K562 (cell line): ENCODE measurements at regions not wholly inside any gene's neighbourhood (a gene's known extent, or its start where the extent isn't known, plus 50 kb on each side); places are given as distances from the start of the nearest gene placed in this dataset.

Experiments
- ATAC-seq: fragments of 200-7000 bp; cut with Tn5 transposase; 3 replicates; pipeline ENCODE4 v1.9.1; 2020; ENCODE audit warnings: moderate library complexity
- BruUV-seq: library from RNA; stranded (reverse); fragments of 400-500 nt; replicated peaks from 2 replicates; lab custom pipeline; 2021; lab: Mats Ljungman, UMichigan
- CTCF ChIA-PET: fragments of 300-600 bp; formaldehyde crosslinking; extraction: SDS; loops from one replicate; lab custom pipeline; 2021; ENCODE audit warnings: low intra/inter-chr PET ratio; lab: Yijun Ruan, JAX
- POLR2A ChIA-PET: fragments of 300-600, 350-650 bp; sonication (Branson Sonifier 250); formaldehyde crosslinking; extraction: SDS; loops from one replicate; lab custom pipeline; 2021; ENCODE audit warnings: antibody characterized with exemption, inconsistent platforms; lab: Yijun Ruan, JAX
- DNase-seq, 4 experiments: peaks; one replicate each; pipeline versions ENCODE4 v3.0.0 to v3.0.0-alpha.2; 2011 to 2018; ENCODE audit warnings: low spot score in 3 of 4, mixed read lengths in 3 of 4; ENCODE audit errors: extremely low read depth in 1 of 4
- FAIRE-seq: peaks from 2 replicates; lab custom pipeline; 2011; peaks lifted over from hg19 to GRCh38; lab: Jason Lieb, UNC
- H2AFZ ChIP-seq: 2 replicates; pipeline ENCODE4 v1.6.0; 2011; ENCODE audit warnings: low read depth, low read length, control low read depth, inconsistent platforms
- H3K27ac ChIP-seq: fragments of 200-600 bp; 3 replicates; pipeline ENCODE4 v1.8.0; 2011; ENCODE audit warnings: low read depth, mild to moderate bottlenecking, control low read depth, inconsistent platforms, low read length, moderate library complexity, mixed read lengths; ENCODE audit errors: extremely low read depth
- H3K27me3 ChIP-seq, 2 experiments: fragments of 300-600 bp in 1 of 2; 2 replicates in 1 of 2; 3 replicates in 1 of 2; pipeline versions ENCODE4 v1.6.0 to v1.8.0; 2011; ENCODE audit warnings: inconsistent platforms in 2 of 2, low read length in 2 of 2, mild to moderate bottlenecking in 1 of 2, mixed read lengths in 1 of 2, moderate library complexity in 1 of 2; ENCODE audit not compliant: control insufficient read depth in 2 of 2, insufficient read depth in 2 of 2
- H3K36me3 ChIP-seq: fragments of 300-600 bp; 3 replicates; pipeline ENCODE4 v1.8.0; 2011; ENCODE audit warnings: mild to moderate bottlenecking, low read length, inconsistent platforms; ENCODE audit not compliant: control insufficient read depth, insufficient read depth
- H3K4me1 ChIP-seq, 2 experiments: fragments of 200-600 bp in 1 of 2; replicated peaks in 1 of 2; 2 replicates in 1 of 2; 3 replicates in 1 of 2; pipeline versions ENCODE4 v1.5.1 to v1.8.0; 2011; ENCODE audit warnings: inconsistent platforms in 2 of 2, low read length in 2 of 2, mild to moderate bottlenecking in 1 of 2, mixed read lengths in 1 of 2, moderate library complexity in 1 of 2; ENCODE audit not compliant: control insufficient read depth in 2 of 2, insufficient read depth in 2 of 2
- H3K4me2 ChIP-seq: 2 replicates; pipeline ENCODE4 v1.6.1; 2011; ENCODE audit warnings: low read length, control low read depth, inconsistent platforms, mixed read lengths; ENCODE audit not compliant: insufficient read depth
- H3K4me3 ChIP-seq: fragments of 200-600 bp; sonication (generic), shearing (Covaris generic); 2 replicates; pipeline ENCODE4 v1.5.1; 2016; ENCODE audit warnings: control low read depth, inconsistent platforms
- H3K79me2 ChIP-seq: fragments of 200-600 bp; 3 replicates; pipeline ENCODE4 v1.8.0; 2011; ENCODE audit warnings: low read length, inconsistent platforms; ENCODE audit not compliant: control insufficient read depth, insufficient read depth
- H3K9ac ChIP-seq, 2 experiments: 2 replicates each; pipeline versions ENCODE4 v1.6.0 to v1.6.1; 2011; ENCODE audit warnings: low read depth in 2 of 2, low read length in 2 of 2, control low read depth in 1 of 2, inconsistent platforms in 1 of 2, mild to moderate bottlenecking in 1 of 2, mixed read lengths in 1 of 2; ENCODE audit not compliant: insufficient read depth in 1 of 2
- H3K9me1 ChIP-seq: one replicate; pipeline ENCODE4 v1.6.0; 2011; ENCODE audit warnings: inconsistent platforms, mild to moderate bottlenecking, low read length, moderate library complexity; ENCODE audit not compliant: control insufficient read depth, insufficient read depth
- H3K9me3 ChIP-seq: replicated peaks from 2 replicates; pipeline ENCODE4 v1.5.1; 2011; ENCODE audit warnings: low read depth, low read length, inconsistent platforms; ENCODE audit not compliant: control insufficient read depth, insufficient read depth
- H4K20me1 ChIP-seq: replicated peaks from 2 replicates; pipeline ENCODE4 v1.6.1; 2011; ENCODE audit warnings: low read length, inconsistent platforms, mixed read lengths; ENCODE audit not compliant: control insufficient read depth, insufficient read depth
- COPS2 ChIP-seq: fragments of 450-650 bp; conservative IDR thresholded peaks from 2 replicates; pipeline ENCODE4 v1.6.1; 2016; ENCODE audit warnings: mild to moderate bottlenecking, moderate library complexity
- GATA2 ChIP-seq: sonication (generic); formaldehyde crosslinking; IDR thresholded peaks from 2 replicates; pipeline ENCODE4 v1.4.0; 2020; ENCODE audit warnings: mild to moderate bottlenecking, missing genetic modification reagents
- HMGN3 ChIP-seq: IDR thresholded peaks from 2 replicates; pipeline ENCODE4 v1.6.1; 2011; ENCODE audit warnings: borderline replicate concordance, low read depth, mild to moderate bottlenecking, mixed read lengths, low read length; ENCODE audit not compliant: insufficient read length; ENCODE audit errors: extremely low read depth
- LEF1 ChIP-seq: fragments of 450-650 bp; IDR thresholded peaks from 2 replicates; pipeline ENCODE4 v1.6.1; 2016; ENCODE audit warnings: mild to moderate bottlenecking
- PURB ChIP-seq: sonication (generic); formaldehyde crosslinking; IDR thresholded peaks from 2 replicates; pipeline ENCODE4 v1.9.0; 2021; ENCODE audit warnings: low read depth, mild to moderate bottlenecking, missing genetic modification reagents
- RAD51 ChIP-seq: fragments of 450-650 bp; IDR thresholded peaks from 2 replicates; pipeline ENCODE4 v1.7.1; 2016; ENCODE audit warnings: low read depth, mild to moderate bottlenecking, borderline replicate concordance
- SMARCA4 ChIP-seq: fragments of 450-650 bp; IDR thresholded peaks from 2 replicates; pipeline ENCODE4 v1.6.1; 2016
- ZC3H8 ChIP-seq: fragments of 450-650 bp; IDR thresholded peaks from 2 replicates; pipeline ENCODE4 v1.6.1; 2017
- ZNF780A ChIP-seq: fragments of 250-450 bp; sonication (Bioruptor Pico); IDR thresholded peaks from 2 replicates; pipeline ENCODE4 v1.5.0; 2021; ENCODE audit warnings: mild to moderate bottlenecking
- WGBS: fragments of 100-300 bp; shearing (Covaris generic); methylation state at CpG from one replicate; pipeline ENCODE4 v1.1.6; 2016; ENCODE audit warnings: low coverage, mixed read lengths; ENCODE audit not compliant: insufficient coverage; ENCODE audit errors: missing lambda C conversion rate; 5-methylcytosine and 5-hydroxymethylcytosine counted together
- in situ Hi-C: fragments of 300-500 bp; cut with MboI; formaldehyde crosslinking; loops from 4 replicates; pipeline ENCODE4 v1.15.0; 2018; ENCODE audit warnings: inconsistent platforms, mixed read lengths
- intact Hi-C: fragments of 100-400 bp; cut with micrococcal nuclease; formaldehyde crosslinking; loops from 2 replicates; pipeline ENCODE4 v1.14.2; 2022
- TF ChIP-seq, protein P1 (sequence below): fragments of 250-450 bp; sonication (Bioruptor Pico); IDR thresholded peaks from 2 replicates; pipeline ENCODE4 v1.9.0; 2021; ENCODE audit warnings: mild to moderate bottlenecking
- TF ChIP-seq, protein P2 (sequence below): fragments of 250-450 bp; sonication (Bioruptor Pico); IDR thresholded peaks from 2 replicates; pipeline ENCODE4 v1.5.0; 2020; ENCODE audit warnings: mild to moderate bottlenecking, borderline replicate concordance
- TF ChIP-seq, protein P3 (sequence below), 2 experiments: fragments of 450-650 bp in 1 of 2; sonication (generic) in 1 of 2; formaldehyde crosslinking in 1 of 2; IDR thresholded peaks in 1 of 2; conservative IDR thresholded peaks in 1 of 2; 2 replicates each; pipeline versions ENCODE4 v1.6.1 to v1.8.1; 2016 to 2023; ENCODE audit warnings: mild to moderate bottlenecking in 2 of 2, moderate library complexity in 2 of 2, inconsistent platforms in 1 of 2, missing genetic modification reagents in 1 of 2
- TF ChIP-seq, protein P4 (sequence below), 3 experiments: fragments of 200-800 bp in 1 of 3; sonication (Bioruptor generic) in 1 of 3; sonication (generic) in 1 of 3; formaldehyde crosslinking in 1 of 3; IDR thresholded peaks; 2 replicates each; pipeline versions ENCODE4 v1.6.1 to v1.8.0; 2016 to 2022; ENCODE audit warnings: mild to moderate bottlenecking in 2 of 3, missing compliant biosample characterization in 2 of 3, missing genetic modification characterization in 2 of 3, missing genetic modification reagents in 1 of 3

DNA sequence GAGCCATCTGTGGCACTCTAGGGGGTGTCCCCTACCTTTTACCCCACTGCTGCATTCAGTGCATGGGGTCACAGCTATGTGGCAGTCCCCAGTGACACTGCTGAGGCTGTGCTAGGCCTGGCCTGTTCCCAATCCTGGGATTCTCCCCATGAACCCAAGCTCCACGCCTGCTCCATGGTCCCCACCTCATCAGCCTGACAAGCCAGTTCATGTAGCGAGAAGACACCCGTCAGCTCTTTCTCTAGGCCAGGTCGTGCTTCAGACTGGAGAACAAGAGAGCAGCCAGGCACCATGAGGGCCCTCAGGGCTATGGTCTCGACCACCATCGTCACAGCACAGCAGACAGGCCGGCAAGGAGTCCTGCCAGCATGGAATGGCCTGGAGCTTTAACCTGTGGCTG is 72.8 kb upstream of the PRR20G start:
- WGBS: 0% methylated on average over 5 of the region's 7 CpGs
- Histone ChIP-seq H3K36me3 (no peaks in the 10 kb centered on the region), H3K4me1 (no peaks in the 10 kb centered on the region), H2AFZ (no peak overlapping the region), H3K9me1 (no peaks in the 10 kb centered on the region), H4K20me1 (no peaks in the 10 kb centered on the region), H3K4me2 (no peak overlapping the region), H3K4me3 (no peak overlapping the region), H3K9me3 (no peaks in the 10 kb centered on the region), H3K27me3 (no peaks in the 10 kb centered on the region), H3K79me2 (no peaks in the 10 kb centered on the region), H3K9ac (no peak overlapping the region), H3K27ac (no peak overlapping the region)
- BruUV-seq: no TSS peak
- no peak for DNase-seq
- POLR2A ChIA-PET: no interaction called here
- no peak for TF ChIP-seq HMGN3
- no peak for TF ChIP-seq COPS2
- TF ChIP-seq ZC3H8: no peak
- no peak for TF ChIP-seq SMARCA4
- TF ChIP-seq GATA2 (CRISPR knock-in tag): no peak
- TF ChIP-seq, protein P1, sequence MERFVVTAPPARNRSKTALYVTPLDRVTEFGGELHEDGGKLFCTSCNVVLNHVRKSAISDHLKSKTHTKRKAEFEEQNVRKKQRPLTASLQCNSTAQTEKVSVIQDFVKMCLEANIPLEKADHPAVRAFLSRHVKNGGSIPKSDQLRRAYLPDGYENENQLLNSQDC (CRISPR knock-in tag): no peak
- TF ChIP-seq RAD51: no peak
- TF ChIP-seq ZNF780A: no peak
- TF ChIP-seq, protein P2, sequence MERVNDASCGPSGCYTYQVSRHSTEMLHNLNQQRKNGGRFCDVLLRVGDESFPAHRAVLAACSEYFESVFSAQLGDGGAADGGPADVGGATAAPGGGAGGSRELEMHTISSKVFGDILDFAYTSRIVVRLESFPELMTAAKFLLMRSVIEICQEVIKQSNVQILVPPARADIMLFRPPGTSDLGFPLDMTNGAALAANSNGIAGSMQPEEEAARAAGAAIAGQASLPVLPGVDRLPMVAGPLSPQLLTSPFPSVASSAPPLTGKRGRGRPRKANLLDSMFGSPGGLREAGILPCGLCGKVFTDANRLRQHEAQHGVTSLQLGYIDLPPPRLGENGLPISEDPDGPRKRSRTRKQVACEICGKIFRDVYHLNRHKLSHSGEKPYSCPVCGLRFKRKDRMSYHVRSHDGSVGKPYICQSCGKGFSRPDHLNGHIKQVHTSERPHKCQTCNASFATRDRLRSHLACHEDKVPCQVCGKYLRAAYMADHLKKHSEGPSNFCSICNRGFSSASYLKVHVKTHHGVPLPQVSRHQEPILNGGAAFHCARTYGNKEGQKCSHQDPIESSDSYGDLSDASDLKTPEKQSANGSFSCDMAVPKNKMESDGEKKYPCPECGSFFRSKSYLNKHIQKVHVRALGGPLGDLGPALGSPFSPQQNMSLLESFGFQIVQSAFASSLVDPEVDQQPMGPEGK (CRISPR knock-in tag): no peak
- TF ChIP-seq, protein P3, sequence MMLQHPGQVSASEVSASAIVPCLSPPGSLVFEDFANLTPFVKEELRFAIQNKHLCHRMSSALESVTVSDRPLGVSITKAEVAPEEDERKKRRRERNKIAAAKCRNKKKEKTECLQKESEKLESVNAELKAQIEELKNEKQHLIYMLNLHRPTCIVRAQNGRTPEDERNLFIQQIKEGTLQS (IDR thresholded peaks at IDR 0.05): no peak
- TF ChIP-seq, protein P3 (CRISPR knock-in tag; conservative IDR thresholded peaks at IDR 0.05): no peak
- TF ChIP-seq PURB (CRISPR knock-in tag): no peak
- no peak for TF ChIP-seq LEF1
- TF ChIP-seq, protein P4, sequence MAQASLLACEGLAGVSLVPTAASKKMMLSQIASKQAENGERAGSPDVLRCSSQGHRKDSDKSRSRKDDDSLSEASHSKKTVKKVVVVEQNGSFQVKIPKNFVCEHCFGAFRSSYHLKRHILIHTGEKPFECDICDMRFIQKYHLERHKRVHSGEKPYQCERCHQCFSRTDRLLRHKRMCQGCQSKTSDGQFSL (CRISPR knock-in tag; IDR thresholded peaks at IDR 0.05): no peak
- TF ChIP-seq, protein P4 (tag; IDR thresholded peaks at IDR 0.05): no peak
- ATAC-seq: no peak
- CTCF ChIA-PET: no interaction called here
- FAIRE-seq: no peak
- intact Hi-C loops (no loop called here), in situ Hi-C loops (no loop called here)
